ENCODE measurements at regions not wholly inside any gene's neighbourhood (a gene's known extent, or its start where the extent isn't known, plus 50 kb on each side); places are given as distances from the start of the nearest gene placed in this dataset.

DNA sequence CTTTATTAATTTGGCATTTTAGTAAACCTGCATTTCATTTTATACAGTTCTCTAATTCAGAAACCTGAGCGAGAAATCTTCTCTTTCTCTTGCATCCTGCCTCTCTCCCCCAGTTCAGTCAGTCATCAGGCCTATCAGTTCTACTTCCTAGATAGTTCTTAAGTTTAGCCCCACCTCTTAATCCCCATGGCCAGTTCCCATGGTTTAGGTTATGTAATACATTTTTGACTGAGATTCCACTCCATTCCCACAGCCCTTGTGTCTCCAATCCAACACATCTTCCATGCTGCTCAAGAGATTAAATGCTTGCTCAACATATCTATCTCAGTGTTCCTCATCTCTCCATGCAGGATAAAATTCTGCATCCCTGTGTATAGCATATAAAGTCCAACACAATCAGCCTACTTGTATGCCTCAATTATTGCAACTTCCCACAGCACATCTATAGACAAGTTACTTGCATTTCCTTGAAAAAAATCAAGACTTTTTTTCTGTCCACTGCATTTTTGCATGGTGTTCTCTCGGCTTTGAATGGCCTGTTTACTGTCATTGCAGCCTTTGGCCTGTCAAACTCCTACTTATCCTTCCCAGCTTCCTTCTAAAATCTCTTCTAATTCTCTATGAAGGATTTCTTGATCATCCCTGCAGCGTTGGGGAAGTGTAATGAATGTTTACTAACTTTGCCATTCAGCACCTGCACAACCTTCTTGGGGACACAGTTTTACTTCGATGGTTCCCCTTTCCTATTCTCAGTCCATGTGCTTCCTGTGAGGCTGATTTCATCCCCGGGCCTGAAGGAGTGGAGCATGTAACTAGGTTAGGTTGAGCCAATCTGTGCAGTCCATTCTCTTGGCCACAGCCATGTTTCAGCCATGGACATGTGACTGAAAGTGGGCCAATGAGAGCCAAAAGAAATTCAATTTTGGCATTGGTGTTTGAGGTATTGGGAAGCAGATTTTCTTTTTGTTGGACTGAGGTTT, 80.8 kb downstream of the DACT1 start:
- no peak overlapping the region for H3K4me2 ChIP-seq (ENCODE audit: low read length)
- H3K79me2 ChIP-seq (replicated peaks; ENCODE audit: insufficient read depth, low read length): no peaks in the 10 kb centered on the region
- H3K27ac ChIP-seq (ENCODE audit: low read length): no peak overlapping the region
- H3K9ac ChIP-seq (ENCODE audit: low read length): no peak overlapping the region
- H3K4me3 ChIP-seq (ENCODE audit: low read length): no peak overlapping the region
- H3K9me3 ChIP-seq (ENCODE audit: low read length): no peaks in the 10 kb centered on the region
- no peaks in the 10 kb centered on the region for H3K27me3 ChIP-seq (ENCODE audit: insufficient read depth, low read depth, low read length)
- no peaks in the 10 kb centered on the region for H3K36me3 ChIP-seq (ENCODE audit: insufficient read depth, low read length)
- H4K20me1 ChIP-seq (ENCODE audit: insufficient read depth): no peaks in the 10 kb centered on the region
- no peak for TF ChIP-seq TAF1 (IDR thresholded peaks at IDR 0.05; ENCODE audit: low read depth)
- H3K9me2 ChIP-seq (ENCODE audit: insufficient read depth, low read length): no peaks in the 10 kb centered on the region
- no peaks in the 10 kb centered on the region for H3F3A ChIP-seq (ENCODE audit: insufficient read depth, low read length, poor library complexity, severe bottlenecking)
- no peak overlapping the region for H2AFZ ChIP-seq (ENCODE audit: low read depth, low read length)

- Histone ChIP-seq H3K4me3 (ENCODE audit: low read length) (no peak overlapping the region), H3F3A (ENCODE audit: insufficient read depth, low read length, poor library complexity, severe bottlenecking) (no peaks in the 10 kb centered on the region), H3K27ac (ENCODE audit: low read length) (no peak overlapping the region), H3K9me2 (ENCODE audit: insufficient read depth, low read length) (no peaks in the 10 kb centered on the region), H3K27me3 (ENCODE audit: insufficient read depth, low read depth, low read length) (no peaks in the 10 kb centered on the region), H4K20me1 (ENCODE audit: insufficient read depth) (no peaks in the 10 kb centered on the region), H3K9ac (ENCODE audit: low read length) (no peak overlapping the region), H3K9me3 (ENCODE audit: low read length) (no peaks in the 10 kb centered on the region), H2AFZ (ENCODE audit: low read depth, low read length) (no peak overlapping the region), H3K36me3 (ENCODE audit: insufficient read depth, low read length) (no peaks in the 10 kb centered on the region), H3K4me2 (ENCODE audit: low read length) (no peak overlapping the region), H3K79me2 (replicated peaks; ENCODE audit: insufficient read depth, low read length) (no peaks in the 10 kb centered on the region)
- TF ChIP-seq, protein P1, sequence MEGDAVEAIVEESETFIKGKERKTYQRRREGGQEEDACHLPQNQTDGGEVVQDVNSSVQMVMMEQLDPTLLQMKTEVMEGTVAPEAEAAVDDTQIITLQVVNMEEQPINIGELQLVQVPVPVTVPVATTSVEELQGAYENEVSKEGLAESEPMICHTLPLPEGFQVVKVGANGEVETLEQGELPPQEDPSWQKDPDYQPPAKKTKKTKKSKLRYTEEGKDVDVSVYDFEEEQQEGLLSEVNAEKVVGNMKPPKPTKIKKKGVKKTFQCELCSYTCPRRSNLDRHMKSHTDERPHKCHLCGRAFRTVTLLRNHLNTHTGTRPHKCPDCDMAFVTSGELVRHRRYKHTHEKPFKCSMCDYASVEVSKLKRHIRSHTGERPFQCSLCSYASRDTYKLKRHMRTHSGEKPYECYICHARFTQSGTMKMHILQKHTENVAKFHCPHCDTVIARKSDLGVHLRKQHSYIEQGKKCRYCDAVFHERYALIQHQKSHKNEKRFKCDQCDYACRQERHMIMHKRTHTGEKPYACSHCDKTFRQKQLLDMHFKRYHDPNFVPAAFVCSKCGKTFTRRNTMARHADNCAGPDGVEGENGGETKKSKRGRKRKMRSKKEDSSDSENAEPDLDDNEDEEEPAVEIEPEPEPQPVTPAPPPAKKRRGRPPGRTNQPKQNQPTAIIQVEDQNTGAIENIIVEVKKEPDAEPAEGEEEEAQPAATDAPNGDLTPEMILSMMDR (IDR thresholded peaks at IDR 0.05; ENCODE audit: poor library complexity, severe bottlenecking): no peak
- TF ChIP-seq TAF1 (IDR thresholded peaks at IDR 0.05; ENCODE audit: low read depth): no peak
Observed at GRCh38 chr14:58721723-58722122, 84.0 kb downstream of the DACT1 start.

- H2AFZ ChIP-seq (ENCODE audit: low read depth, low read length): no peak overlapping the region
- no peaks in the 10 kb centered on the region for H4K20me1 ChIP-seq (ENCODE audit: insufficient read depth)
- no peaks in the 10 kb centered on the region for H3K9me3 ChIP-seq (ENCODE audit: low read length)
- TF ChIP-seq MXI1 (conservative IDR thresholded peaks at IDR 0.05; ENCODE audit: poor library complexity, severe bottlenecking) (no peak), POLR2AphosphoS5 (IDR thresholded peaks at IDR 0.05) (no peak), RAD21 (conservative IDR thresholded peaks at IDR 0.05) (no peak), TAF1 (IDR thresholded peaks at IDR 0.05; ENCODE audit: low read depth) (no peak), EZH2 (IDR thresholded peaks at IDR 0.05; ENCODE audit: borderline replicate concordance, insufficient read depth, low read length, poor library complexity, severe bottlenecking) (no peak), SMC3 (conservative IDR thresholded peaks at IDR 0.05; ENCODE audit: poor library complexity) (no peak), EP300 (conservative IDR thresholded peaks at IDR 0.05; ENCODE audit: poor library complexity, severe bottlenecking) (no peak)
- TF ChIP-seq, protein P1 (IDR thresholded peaks at IDR 0.05; ENCODE audit: poor library complexity, severe bottlenecking): no peak
- TF ChIP-seq, protein P2, sequence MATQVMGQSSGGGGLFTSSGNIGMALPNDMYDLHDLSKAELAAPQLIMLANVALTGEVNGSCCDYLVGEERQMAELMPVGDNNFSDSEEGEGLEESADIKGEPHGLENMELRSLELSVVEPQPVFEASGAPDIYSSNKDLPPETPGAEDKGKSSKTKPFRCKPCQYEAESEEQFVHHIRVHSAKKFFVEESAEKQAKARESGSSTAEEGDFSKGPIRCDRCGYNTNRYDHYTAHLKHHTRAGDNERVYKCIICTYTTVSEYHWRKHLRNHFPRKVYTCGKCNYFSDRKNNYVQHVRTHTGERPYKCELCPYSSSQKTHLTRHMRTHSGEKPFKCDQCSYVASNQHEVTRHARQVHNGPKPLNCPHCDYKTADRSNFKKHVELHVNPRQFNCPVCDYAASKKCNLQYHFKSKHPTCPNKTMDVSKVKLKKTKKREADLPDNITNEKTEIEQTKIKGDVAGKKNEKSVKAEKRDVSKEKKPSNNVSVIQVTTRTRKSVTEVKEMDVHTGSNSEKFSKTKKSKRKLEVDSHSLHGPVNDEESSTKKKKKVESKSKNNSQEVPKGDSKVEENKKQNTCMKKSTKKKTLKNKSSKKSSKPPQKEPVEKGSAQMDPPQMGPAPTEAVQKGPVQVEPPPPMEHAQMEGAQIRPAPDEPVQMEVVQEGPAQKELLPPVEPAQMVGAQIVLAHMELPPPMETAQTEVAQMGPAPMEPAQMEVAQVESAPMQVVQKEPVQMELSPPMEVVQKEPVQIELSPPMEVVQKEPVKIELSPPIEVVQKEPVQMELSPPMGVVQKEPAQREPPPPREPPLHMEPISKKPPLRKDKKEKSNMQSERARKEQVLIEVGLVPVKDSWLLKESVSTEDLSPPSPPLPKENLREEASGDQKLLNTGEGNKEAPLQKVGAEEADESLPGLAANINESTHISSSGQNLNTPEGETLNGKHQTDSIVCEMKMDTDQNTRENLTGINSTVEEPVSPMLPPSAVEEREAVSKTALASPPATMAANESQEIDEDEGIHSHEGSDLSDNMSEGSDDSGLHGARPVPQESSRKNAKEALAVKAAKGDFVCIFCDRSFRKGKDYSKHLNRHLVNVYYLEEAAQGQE (IDR thresholded peaks at IDR 0.05; ENCODE audit: borderline replicate concordance): no peak
- H3K9me2 ChIP-seq (ENCODE audit: insufficient read depth, low read length): no peaks in the 10 kb centered on the region
- H3K79me2 ChIP-seq (replicated peaks; ENCODE audit: insufficient read depth, low read length): no peaks in the 10 kb centered on the region
- H3K4me3 ChIP-seq (ENCODE audit: low read length): no peak overlapping the region
- no peak overlapping the region for H3K27ac ChIP-seq (ENCODE audit: low read length)
- no peaks in the 10 kb centered on the region for H3K27me3 ChIP-seq (ENCODE audit: insufficient read depth, low read depth, low read length)
- H3K4me2 ChIP-seq (ENCODE audit: low read length): no peak overlapping the region
- no peaks in the 10 kb centered on the region for H3K36me3 ChIP-seq (ENCODE audit: insufficient read depth, low read length)
- H3K9ac ChIP-seq (ENCODE audit: low read length): no peak overlapping the region
- H3F3A ChIP-seq (ENCODE audit: insufficient read depth, low read length, poor library complexity, severe bottlenecking): no peaks in the 10 kb centered on the region
Observed at GRCh38 chr14:58722441-58722840, 84.7 kb downstream of the DACT1 start.
